ENCODE measurements at regions not wholly inside any gene's neighbourhood (a gene's known extent, or its start where the extent isn't known, plus 50 kb on each side); places are given as distances from the start of the nearest gene placed in this dataset.

DNA sequence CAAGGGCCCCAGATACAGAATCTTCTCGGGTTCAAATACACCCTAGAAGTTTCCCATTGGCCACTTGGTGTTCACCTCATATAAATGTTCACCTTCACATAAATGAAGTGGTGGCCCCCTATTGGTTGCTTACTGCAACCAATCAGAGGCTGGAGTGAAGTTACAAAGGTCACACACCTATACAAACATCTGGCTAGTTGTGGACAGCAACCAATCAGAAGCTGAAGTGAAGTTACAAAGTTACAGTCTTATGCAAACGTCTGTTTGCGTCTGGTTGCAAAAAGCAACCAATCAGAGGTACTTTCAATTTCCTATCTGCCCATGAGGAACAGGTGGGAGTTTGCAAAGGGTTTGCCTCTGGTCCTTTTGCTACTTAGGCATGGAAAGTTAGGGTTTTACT, 206.5 kb upstream of the BMP2 start:
- TF ChIP-seq, protein P1, sequence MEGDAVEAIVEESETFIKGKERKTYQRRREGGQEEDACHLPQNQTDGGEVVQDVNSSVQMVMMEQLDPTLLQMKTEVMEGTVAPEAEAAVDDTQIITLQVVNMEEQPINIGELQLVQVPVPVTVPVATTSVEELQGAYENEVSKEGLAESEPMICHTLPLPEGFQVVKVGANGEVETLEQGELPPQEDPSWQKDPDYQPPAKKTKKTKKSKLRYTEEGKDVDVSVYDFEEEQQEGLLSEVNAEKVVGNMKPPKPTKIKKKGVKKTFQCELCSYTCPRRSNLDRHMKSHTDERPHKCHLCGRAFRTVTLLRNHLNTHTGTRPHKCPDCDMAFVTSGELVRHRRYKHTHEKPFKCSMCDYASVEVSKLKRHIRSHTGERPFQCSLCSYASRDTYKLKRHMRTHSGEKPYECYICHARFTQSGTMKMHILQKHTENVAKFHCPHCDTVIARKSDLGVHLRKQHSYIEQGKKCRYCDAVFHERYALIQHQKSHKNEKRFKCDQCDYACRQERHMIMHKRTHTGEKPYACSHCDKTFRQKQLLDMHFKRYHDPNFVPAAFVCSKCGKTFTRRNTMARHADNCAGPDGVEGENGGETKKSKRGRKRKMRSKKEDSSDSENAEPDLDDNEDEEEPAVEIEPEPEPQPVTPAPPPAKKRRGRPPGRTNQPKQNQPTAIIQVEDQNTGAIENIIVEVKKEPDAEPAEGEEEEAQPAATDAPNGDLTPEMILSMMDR (IDR thresholded peaks at IDR 0.05; ENCODE audit: insufficient read depth, low read length, poor library complexity, severe bottlenecking): no peak
- TF ChIP-seq EZH2phosphoT487 (conservative IDR thresholded peaks at IDR 0.05; ENCODE audit: low read length): no peak

All from SU-DHL-6 (cell line).